ENCODE measurements at regions not wholly inside any gene's neighbourhood (a gene's known extent, or its start where the extent isn't known, plus 50 kb on each side); places are given as distances from the start of the nearest gene placed in this dataset.

DNA sequence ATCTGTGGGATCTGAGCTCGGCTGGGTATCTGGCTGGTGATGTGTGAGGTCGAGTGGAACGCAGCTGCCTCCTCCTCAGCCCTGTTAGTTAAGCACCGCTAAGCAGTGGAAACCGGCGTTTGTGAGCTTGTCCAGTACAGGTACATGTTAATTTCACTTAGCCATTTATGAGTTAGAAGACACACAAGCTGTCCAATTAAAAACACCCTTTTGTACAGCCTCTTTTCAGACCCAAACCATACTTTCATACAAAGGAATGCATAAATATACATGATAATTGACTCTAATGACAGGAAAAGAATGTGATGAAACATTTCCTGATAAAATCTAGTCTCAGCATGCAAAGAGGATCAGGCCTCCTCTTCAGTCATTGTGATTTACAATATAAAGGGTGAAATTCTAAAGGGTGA lies 163.6 kb upstream of the FAT1 start:
- peaks cover 28% of the 10 kb centered on the region for H3K4me1 ChIP-seq (ENCODE audit: control insufficient read depth, extremely low read depth, insufficient read depth, low read length)
- peak; percentile 87 for FAIRE-seq
- peak overlapping the region; percentile 69 for H3K27ac ChIP-seq (ENCODE audit: control insufficient read depth, insufficient read depth, low read length)
- H3K4me2 ChIP-seq (ENCODE audit: control insufficient read depth, extremely low read depth, insufficient read depth, low read depth, low read length): peak overlapping the region; percentile 75
- H2AFZ ChIP-seq (ENCODE audit: control insufficient read depth, low read length): peak overlapping the region; percentile 68
- no peaks in the 10 kb centered on the region for H3K36me3 ChIP-seq (ENCODE audit: control insufficient read depth in 2 of 2, extremely low read depth in 1 of 2, insufficient read depth in 2 of 2, low read length in 2 of 2)
- dilution Hi-C loops (cut with MboI; ENCODE audit: extremely low pct_ligation_motif_present, low sequenced_read_pairs): no loop called here
- no peaks in the 10 kb centered on the region for H3K9me1 ChIP-seq (ENCODE audit: control insufficient read depth, extremely low read depth, insufficient read depth, low read length)
- H3K9ac ChIP-seq (ENCODE audit: control insufficient read depth, extremely low read depth, insufficient read depth, low read length): peak overlapping the region; percentile 55
- no peaks in the 10 kb centered on the region for H3K79me2 ChIP-seq (ENCODE audit: control insufficient read depth, insufficient read depth, low read length)
- peak overlapping the region in 2 of 3 experiments; percentile 36 to 43 for H3K4me3 ChIP-seq (ENCODE audit: control insufficient read depth in 2 of 3, extremely low read depth in 1 of 3, insufficient read depth in 2 of 3, low read depth in 1 of 3, low read length in 3 of 3)
- no peaks in the 10 kb centered on the region for H4K20me1 ChIP-seq (ENCODE audit: control insufficient read depth, extremely low read depth, insufficient read depth, low read length)
- TF ChIP-seq EZH2 (IDR thresholded peaks at IDR 0.05; ENCODE audit: low read length): no peak
- TF ChIP-seq, protein P1, sequence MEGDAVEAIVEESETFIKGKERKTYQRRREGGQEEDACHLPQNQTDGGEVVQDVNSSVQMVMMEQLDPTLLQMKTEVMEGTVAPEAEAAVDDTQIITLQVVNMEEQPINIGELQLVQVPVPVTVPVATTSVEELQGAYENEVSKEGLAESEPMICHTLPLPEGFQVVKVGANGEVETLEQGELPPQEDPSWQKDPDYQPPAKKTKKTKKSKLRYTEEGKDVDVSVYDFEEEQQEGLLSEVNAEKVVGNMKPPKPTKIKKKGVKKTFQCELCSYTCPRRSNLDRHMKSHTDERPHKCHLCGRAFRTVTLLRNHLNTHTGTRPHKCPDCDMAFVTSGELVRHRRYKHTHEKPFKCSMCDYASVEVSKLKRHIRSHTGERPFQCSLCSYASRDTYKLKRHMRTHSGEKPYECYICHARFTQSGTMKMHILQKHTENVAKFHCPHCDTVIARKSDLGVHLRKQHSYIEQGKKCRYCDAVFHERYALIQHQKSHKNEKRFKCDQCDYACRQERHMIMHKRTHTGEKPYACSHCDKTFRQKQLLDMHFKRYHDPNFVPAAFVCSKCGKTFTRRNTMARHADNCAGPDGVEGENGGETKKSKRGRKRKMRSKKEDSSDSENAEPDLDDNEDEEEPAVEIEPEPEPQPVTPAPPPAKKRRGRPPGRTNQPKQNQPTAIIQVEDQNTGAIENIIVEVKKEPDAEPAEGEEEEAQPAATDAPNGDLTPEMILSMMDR (optimal IDR thresholded peaks at IDR 0.05 in 1 of 3, IDR thresholded peaks at IDR 0.05 in 1 of 3, conservative IDR thresholded peaks at IDR 0.05 in 1 of 3; ENCODE audit: extremely low read depth in 1 of 3, insufficient read depth in 2 of 3, low read length in 3 of 3): no peak
- DNase-seq (ENCODE audit: low read depth, low spot score): no peak
- no peaks in the 10 kb centered on the region for H3K9me3 ChIP-seq (ENCODE audit: control insufficient read depth, low read depth, low read length)
- no peaks in the 10 kb centered on the region for H3K27me3 ChIP-seq (ENCODE audit: control insufficient read depth, extremely low read depth, insufficient read depth, low read length)

DNA sequence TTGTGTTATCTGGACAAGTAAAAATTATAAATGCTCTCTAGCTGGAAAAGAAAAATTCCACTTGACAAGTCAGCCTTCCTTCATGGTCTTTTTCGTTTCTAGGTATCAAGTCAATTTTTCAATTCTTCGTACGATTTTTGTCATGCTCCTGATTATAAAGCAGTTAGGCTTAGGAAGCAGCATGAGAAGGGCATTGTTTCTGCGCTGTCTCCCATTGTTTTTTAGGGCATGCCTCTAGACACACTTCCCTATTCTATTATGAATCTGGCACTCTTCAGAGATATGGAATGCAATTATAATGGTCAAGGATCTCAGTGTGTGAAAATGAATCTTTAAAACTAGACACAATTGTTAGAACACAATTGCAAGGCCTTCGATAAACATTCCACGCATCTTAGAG lies 164.1 kb upstream of the FAT1 start:
- H3K4me3 ChIP-seq (ENCODE audit: control insufficient read depth in 2 of 3, extremely low read depth in 1 of 3, insufficient read depth in 2 of 3, low read depth in 1 of 3, low read length in 3 of 3): peak overlapping the region in 2 of 3 experiments; percentile 36 to 43
- H3K4me2 ChIP-seq (ENCODE audit: control insufficient read depth, extremely low read depth, insufficient read depth, low read depth, low read length): peak overlapping the region; percentile 75
- no peak for TF ChIP-seq EZH2 (IDR thresholded peaks at IDR 0.05; ENCODE audit: low read length)
- TF ChIP-seq, protein P1 (optimal IDR thresholded peaks at IDR 0.05 in 1 of 3, IDR thresholded peaks at IDR 0.05 in 1 of 3, conservative IDR thresholded peaks at IDR 0.05 in 1 of 3; ENCODE audit: extremely low read depth in 1 of 3, insufficient read depth in 2 of 3, low read length in 3 of 3): no peak

More for the DNA sequence above, 164.1 kb upstream of the FAT1 start:
- Histone ChIP-seq H3K27me3 (ENCODE audit: control insufficient read depth, extremely low read depth, insufficient read depth, low read length) (no peaks in the 10 kb centered on the region), H3K9ac (ENCODE audit: control insufficient read depth, extremely low read depth, insufficient read depth, low read length) (peak overlapping the region; percentile 39), H3K79me2 (ENCODE audit: control insufficient read depth, insufficient read depth, low read length) (no peaks in the 10 kb centered on the region), H2AFZ (ENCODE audit: control insufficient read depth, low read length) (peak overlapping the region; percentile 68), H3K36me3 (ENCODE audit: control insufficient read depth in 2 of 2, extremely low read depth in 1 of 2, insufficient read depth in 2 of 2, low read length in 2 of 2) (no peaks in the 10 kb centered on the region), H3K9me3 (ENCODE audit: control insufficient read depth, low read depth, low read length) (no peaks in the 10 kb centered on the region), H3K27ac (ENCODE audit: control insufficient read depth, insufficient read depth, low read length) (peak overlapping the region; percentile 69), H3K4me1 (ENCODE audit: control insufficient read depth, extremely low read depth, insufficient read depth, low read length) (peaks cover 26% of the 10 kb centered on the region), H3K9me1 (ENCODE audit: control insufficient read depth, extremely low read depth, insufficient read depth, low read length) (no peaks in the 10 kb centered on the region), H4K20me1 (ENCODE audit: control insufficient read depth, extremely low read depth, insufficient read depth, low read length) (no peaks in the 10 kb centered on the region)
- FAIRE-seq (peak; percentile 26), DNase-seq (ENCODE audit: low read depth, low spot score) (no peak)
- dilution Hi-C loops (cut with MboI; ENCODE audit: extremely low pct_ligation_motif_present, low sequenced_read_pairs): no loop called here
